Stimulated activated CD4-positive, alpha-beta T cell treated with anti-CD3 and anti-CD28 coated beads, Interleukin-1b, Interleukin-23, amount 100 ng/mL, for 4 hours (primary cell): ENCODE measurements at regions not wholly inside any gene's neighbourhood (a gene's known extent, or its start where the extent isn't known, plus 50 kb on each side); places are given as distances from the start of the nearest gene placed in this dataset.

ENCODE experiments used
- DNase-seq, 2 donors: peaks; one replicate each; pipeline ENCODE4 v3.0.0-alpha.2; 2020; ENCODE audit warnings: low read depth in 2 of 2

DNA sequence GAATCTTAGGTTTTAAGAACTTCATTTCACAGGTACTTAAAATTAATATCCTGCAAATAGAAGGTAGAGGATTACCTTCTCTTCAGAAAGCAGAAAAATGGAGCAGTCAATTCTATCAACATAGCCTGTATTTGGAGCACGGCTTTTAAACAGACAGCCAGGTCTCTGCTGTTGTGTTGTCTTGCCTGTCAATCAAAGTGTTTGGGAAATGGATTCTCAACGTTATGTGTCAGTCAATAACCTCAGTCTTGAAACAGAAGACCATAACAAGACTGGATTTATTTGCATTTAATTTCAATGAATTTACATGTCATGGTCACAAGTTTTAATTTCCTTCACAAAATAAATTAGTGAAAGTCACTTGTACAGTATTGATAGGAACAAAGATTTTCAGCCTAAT, 51.9 kb upstream of the KRR1 start:
- no peak for DNase-seq

DNA sequence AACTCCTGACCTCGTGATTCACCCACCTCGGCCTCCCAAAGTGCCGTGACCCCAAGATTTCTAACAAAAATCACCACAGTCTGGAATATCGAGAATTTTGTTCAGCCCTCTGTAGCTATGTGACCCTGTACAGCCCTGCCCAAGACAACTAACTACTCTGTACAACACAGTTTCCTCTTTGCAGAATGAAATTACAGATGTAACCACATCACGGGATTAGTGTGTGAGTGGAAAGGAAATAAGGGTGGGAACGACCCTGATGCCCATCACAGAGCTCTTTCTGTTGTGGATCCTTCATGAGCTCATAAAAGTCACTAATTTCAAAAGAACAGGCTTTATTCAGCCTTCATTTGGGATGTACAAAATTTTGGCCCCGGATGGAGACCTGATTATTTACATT, 50.5 kb upstream of the KRR1 start:
- no peak for DNase-seq
